GM21528 (cell line): ENCODE measurements at regions not wholly inside any gene's neighbourhood (a gene's known extent, or its start where the extent isn't known, plus 50 kb on each side); places are given as distances from the start of the nearest gene placed in this dataset.
"Not testable (repeated sequence)": the region's sequence is repeated elsewhere in the genome, so short reads cannot be mapped to it uniquely, and the experiment has no call there.

Source experiments
- ATAC-seq: cut with Tn5 transposase; IDR thresholded peaks from one replicate; pipeline ENCODE4 v1.9.1; 2021; ENCODE audit warnings: mild to moderate bottlenecking, moderate library complexity; ENCODE audit not compliant: unreplicated experiment, low FRiP score

DNA sequence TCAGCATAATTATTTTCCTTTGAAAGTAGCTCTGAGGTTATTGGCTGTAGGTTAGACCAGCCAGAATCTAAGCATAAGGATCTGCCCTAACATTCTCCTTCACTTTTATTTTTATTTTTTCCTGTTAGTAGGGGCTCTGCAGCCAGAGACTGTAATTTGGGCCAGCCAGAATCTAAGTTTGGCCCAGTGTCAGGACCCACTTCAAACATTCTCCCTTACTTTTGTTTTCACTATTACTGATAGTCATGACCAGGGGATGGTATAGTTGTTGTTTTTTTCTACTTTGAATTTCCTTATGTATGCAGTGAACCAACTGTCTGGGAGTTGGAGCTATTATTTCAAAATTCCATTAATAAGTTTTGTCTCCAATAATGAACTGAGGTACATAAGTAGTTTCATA, 121.0 kb upstream of the MBNL1 start:
- no peak for ATAC-seq

DNA sequence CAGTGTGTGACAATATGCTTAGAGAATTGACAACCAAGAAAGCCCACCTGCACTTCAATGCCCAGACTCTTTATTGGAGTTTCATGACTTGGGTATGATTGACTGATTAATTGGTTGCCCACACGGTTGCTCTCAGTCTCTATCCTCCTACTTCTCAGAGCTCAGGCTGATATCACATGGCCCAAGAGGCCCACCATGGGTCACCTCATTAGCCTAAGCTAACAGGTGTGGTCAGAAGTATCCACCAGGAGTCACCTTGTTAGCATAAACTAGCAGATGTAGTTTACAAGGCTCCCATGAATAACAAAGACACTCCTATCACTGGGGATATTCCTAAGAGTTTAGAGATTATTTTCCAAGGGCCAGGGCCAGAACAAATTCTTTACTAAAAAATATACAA, 120.2 kb upstream of the MBNL1 start:
- ATAC-seq, result no peak

DNA sequence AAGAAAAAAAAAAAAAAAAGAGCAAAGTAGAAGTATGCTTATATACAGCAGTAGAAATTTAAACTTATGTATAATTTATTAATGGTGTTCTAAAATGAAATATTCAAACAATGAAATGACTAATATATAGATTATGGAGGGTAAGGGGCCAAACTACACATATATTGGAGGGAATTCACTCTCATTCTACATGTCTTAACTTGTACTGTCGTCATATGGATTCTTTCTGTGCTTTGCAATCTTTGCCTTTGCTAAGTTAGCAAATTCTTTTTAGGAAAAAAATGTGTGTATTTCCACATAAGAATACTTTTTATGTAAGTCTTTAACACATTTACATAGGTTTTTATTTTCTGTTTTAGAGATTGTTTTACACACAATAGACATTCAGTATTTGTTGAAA, 118.9 kb upstream of the MBNL1 start:
- no peak for ATAC-seq

DNA sequence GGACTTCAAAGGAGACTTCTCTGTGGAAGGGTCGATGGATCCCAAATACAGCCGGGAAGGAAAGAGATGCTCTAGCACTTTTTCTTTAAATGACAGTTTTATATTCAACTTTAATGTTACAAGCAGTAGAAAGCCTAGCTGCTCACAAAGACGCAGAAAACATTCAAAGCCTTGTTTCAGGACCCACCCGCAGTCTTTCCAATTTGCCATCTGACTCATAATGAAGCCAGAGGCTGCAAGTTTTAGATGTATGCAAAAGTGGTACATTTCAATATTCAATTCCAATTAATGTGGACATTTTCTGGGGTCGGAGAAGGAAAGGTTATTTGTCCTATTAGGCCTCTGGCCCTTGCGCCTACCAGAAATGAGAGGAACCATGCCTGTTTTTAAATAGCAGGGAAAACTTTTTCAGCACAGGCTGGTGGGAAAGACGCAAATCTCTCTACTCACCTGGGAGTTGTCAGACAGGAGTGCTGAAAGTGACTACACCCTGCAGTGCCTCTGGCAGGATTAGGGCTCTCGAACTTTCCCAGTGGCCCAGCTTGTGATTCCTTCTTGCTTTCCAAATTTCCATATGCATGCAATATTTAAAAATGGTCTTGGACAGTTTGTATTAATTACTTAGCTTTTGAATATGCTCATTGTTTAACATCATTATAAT, 117.4 kb upstream of the MBNL1 start:
- no peak for ATAC-seq

DNA sequence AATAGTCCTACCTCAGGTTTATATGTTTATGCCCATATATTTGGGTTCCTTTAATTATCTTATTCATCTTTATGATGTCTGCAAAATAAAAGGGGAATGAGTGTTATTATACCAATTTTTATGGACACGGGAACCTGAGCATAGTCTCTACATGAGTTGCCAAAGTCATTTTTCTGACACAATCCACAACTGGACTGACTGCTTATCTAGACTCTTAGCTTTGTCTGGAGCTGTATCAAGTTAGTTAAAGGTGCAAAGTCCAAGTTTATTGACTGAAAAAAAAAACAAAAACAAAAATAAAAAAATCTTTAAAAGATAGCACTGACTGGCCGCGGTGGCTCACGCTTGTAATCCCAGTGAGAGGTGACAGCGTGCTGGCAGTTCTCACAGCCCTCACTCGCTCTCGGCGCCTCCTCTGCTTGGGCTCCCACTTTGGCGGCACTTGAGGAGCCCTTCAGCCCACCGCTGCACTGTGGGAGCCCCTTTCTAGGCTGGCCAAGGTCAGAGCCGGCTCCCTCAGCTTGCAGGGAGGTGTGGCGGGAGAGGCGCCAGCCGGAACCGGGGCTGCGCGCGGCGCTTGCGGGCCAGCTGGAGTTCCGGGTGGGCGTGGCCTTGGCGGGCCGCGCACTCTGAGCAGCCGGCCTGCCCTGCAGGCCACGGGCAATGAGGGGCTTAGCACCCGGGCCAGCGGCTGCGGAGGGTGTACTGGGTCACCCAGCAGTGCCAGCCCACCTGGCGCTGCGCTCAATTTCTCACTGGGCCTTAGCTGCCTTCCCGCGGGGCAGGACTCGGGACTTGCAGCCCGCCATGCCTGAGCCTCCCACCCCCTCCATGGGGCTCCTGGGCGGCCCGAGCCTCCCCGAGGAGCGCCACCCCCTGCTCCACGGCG, 116.6 kb upstream of the MBNL1 start:
- ATAC-seq, result not testable (repeated sequence)

DNA sequence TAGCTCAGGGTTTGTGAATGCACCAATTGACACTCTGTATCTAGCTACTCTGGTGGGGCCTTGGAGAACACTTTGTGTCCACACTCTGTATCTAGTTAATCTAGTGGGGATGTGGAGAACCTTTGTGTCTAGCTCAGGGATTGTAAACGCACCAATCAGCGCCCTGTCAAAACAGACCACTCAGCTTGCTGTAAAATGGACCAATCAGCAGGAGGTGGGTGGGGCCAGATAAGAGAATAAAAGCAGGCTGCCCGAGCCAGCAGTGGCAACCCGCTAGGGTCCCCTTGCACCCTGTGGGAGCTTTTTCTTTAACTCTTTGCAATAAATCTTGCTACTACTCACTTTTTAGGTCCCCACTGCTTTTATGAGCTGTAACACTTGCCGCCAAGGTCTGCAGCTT, 115.6 kb upstream of the MBNL1 start:
- not testable (repeated sequence) for ATAC-seq

DNA sequence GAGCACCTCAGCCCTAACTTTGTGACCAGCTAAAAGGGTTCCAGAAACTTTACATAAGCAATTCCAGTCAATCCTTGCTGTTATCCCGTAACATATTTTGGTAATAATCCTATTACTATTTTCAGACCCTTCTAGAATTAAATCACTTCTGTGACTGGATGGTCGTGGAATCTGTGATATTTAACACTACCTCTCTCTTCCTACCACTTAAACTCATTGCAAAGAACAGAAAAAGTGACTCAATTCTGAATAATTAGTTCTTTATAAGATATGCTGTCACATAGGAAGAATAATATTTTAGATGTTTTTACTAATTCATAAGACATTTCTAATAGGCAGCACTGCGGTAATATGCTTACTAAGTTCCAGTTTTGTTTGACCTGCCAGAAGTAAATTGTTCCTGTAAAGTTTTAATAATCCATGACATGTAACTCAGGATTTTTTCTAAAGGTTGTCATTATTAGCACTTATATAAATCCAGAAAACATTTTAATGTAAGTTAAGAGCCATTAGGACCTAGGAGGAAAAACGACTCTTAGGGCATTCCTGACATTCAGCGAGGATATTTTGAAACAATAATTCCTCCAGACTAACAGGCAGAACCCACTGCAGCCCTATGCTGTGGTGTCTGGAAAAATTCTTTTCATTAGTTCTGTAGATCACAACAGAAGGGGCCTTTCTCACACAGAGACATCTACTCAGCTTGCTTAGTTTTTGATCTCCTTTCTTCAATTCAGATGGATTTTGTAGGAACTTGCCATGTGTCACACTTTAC, 113.3 kb upstream of the MBNL1 start:
- ATAC-seq, result no peak

DNA sequence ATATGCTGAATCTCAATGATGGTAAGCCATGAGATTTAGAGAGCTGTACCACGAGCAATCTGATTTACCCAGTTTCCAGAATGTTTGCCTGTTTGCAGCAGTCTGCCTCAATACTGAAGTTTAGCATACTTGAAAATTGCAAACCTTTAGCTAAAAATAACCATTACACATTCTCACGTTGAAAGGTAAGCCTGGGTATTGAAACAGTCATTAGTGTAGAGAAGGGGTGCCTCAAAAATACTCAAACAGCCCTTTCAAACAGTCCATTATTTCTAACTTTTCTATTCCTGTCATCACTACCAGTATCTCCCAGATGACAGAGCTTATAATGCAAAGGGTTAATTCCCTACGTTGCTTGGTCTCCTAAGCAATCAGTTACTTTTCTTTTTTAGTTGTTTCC, 111.8 kb upstream of the MBNL1 start:
- ATAC-seq, result no peak

DNA sequence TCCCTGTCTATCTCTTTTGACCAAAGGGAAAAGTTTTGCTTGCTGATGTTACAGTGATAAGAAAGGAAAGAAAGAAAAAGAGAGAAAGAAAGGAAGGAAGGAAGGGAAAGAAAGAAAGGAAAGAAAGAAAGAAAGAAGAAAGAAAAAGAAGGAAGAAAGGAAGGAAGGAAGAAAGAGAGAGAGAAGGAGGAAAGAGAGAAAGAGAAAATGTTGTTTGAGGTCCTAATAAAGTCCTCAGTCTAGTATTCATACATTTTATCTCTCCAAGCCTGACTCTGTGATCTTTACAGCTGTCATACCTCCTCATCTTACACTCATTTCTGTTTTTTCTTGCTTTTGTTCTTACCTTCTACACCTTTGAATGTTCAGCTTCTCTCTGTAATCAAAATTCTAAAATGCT, 111.4 kb upstream of the MBNL1 start:
- ATAC-seq, result no peak

DNA sequence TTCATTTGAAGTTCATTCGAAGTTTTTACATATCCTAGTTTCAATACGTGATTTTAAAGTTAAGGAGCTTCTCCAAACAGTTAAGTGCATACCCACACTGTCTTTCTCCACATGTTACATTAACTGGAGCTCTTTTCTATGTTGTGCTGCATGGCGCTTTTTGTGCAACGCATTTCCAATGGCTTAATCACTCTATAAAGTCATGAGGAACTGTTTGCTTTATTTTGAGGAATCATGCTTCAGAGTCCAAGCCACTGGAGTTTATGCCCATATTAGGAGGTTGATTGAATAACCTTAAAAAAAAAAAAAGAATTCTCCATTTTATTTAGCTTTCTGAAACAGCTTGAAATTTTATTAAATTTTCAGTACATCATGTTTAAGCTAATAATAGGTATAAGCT, 109.4 kb upstream of the MBNL1 start:
- ATAC-seq, result no peak

DNA sequence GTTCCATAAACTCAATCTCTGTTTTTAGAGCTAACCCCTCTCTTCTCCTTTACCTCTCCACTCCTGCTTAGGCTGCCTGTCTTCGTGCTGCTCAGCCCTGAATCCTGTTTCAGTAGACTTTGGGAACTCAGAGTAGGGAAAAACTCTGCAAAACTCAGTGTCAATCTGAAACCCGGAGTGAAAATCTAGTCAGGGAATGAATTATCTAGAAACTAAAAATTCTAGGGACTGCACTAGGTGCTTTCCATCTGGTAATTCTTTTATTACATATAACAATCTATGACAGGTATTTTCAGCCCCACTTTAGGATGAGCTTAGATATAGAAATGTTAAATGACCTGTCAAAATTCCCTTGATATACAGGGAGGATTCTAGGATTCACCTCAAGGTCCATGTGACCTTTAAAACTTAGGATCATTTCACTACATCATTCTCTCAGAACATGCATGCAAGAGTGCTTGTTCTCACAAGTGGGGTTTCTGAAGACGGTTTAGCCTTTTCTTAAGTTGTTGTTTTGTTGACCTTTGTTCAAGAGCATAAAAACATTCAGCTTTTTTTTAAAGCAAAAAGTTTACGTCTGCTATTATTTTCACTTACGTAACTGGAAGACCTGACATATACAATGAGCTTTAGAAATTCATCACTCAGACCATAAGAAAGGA, 108.2 kb upstream of the MBNL1 start:
- no peak for ATAC-seq

DNA sequence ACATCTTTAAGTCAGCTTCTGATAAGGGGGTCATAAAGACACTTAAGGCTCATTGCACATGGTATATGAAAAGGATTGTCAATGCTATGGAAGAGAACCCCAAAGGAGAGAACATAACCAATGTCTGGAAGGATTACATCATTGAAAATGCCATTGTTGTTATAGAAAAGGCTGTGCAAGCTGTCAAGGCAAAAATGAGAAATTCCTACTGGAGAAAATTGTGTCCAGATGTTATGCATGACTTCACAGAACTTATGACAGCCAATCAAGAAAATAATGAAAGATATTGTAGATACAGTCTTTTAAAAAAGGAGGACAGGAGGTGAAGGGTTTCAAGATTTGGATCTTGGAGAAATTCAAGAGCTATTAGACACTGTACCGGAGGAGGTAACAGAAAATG, 96.3 kb upstream of the MBNL1 start:
- no peak for ATAC-seq

DNA sequence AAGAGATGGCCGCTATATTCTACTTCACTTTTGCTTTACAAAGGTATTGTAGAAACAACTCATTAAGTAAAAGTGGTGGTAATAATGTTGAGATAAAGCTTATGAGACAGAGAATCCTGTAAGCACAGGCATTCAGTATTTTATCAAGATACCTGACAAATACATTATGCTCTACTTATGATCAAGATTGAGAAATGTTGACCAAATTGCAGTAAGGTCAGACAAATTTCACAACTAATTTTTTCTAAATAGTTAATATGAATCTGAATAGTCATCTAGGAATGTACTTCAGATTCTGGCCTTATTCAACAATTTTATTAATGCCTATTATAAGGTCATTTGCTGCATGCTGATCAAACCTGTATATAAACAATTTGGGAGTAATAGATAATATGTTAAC, 95.1 kb upstream of the MBNL1 start:
- ATAC-seq, result no peak

DNA sequence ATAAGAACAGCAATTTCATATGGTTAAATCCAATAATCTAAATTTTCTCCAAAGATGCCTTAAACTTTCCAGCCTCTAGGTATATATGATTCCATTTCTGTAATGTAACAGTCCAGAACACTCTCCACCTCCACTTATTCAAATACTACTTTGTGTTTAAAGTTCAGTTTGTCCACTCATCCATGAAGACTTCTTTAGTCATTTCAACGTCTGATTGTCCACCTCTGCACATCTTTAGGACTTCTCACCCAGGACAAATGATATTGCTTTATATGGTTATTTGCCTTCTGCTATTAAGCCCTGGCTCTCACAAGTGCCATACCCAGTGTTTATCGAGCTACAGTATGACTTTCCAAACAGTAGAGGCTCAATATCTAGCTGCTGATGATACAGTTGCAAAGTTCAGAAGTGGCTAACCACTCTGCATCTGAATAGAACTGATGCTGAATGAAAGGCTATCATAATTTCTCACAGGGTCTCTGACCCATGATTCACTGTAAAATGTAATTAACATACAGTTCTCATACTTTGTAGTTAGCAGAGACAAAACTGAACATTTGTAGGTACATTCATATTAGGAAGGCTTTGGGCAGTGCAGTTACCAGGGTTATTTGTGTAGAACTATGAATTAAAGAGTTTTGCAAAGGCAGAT, 93.7 kb upstream of the MBNL1 start:
- ATAC-seq, result no peak

DNA sequence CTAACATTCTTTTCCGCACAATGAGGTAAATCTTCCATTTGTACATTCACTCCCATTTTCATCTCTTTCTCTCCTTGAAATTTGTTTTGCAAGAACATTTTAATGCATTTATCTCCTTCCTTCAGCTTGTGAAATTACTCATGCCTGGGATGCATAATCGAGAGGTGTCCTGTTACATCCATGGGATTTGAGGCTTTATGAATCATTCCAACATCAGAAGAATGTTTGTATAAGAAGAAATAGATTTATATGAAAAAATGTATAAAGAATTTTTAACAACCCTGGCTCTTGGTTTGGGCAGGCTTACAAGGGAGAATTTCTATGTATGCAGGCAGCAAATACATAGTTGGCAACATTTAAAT, 93.2 kb upstream of the MBNL1 start:
- ATAC-seq, result no peak

DNA sequence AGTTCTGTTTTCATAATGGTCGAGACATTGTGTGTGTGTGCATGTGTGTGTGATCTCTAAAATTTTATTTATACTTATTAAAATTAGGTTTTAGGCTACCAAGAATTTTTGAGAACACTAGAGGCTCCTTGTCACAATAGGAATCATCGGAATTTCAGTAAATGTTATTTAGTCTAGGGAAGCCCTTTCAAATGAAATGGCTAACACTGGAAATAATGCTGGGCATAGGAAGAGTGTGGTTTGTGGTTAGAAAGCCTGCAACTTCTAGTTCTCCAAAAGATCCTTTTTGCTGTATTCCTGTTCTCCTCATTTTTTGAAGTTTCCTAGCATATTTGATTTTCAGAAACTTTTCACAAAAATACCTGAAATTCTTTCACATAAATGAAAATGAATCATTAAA, 92.5 kb upstream of the MBNL1 start:
- no peak for ATAC-seq

DNA sequence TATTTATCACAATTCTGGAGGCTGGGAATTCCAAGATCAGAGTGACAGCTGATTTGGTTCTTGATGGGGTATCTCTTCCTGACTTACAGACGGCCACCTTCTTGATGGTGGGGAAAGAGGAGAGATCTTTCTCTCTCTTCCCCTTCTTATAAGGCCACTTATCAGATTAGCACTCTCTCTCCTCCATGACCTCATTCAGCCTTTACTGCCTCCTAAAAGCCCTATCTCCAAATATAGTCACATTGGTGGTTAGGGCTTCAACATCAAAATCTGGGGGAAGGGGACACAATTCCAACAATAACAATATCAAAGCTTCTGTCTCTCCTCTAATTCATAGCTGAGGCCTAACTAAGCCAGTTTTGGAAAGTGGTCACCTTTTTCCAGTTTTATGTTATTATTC, 91.7 kb upstream of the MBNL1 start:
- no peak for ATAC-seq

DNA sequence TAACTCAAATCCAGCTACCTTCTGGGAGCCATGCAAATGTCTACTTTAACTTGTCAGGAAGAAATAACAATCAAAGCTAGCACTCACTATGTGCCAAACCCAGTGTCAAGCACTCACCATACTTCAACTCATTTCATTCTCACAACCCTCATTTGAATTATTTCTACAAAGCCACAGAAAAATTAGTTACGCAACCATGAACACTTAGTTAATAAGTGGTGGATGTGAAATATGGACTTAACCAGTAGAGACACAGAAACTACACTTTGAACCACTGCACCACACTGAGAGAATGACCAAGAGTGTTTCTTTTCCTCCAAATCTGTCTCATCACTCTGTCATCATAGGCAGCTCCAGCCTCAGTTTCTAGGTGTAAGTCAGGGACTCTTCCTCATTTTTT, 91.0 kb upstream of the MBNL1 start:
- peak; percentile 94 for ATAC-seq

DNA sequence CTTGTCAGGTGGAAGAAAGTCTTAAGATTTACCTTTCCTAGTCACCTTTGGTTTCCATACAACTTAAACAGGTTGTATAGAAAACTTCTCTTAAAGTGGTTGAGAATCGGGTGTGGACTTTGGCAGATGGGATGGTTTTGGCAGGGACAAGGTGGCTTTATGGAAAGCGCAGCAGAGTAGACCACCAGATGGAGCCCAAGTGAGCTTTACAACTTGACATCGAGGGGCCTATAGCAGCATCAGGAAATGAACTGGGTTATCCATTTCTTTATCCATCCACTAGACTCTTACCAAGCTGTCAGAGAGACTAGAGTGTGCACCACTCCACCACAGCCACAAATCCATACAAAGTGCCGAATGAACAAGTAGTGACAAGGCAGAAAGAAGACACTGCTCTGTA, 85.3 kb upstream of the MBNL1 start:
- peak; percentile 64 for ATAC-seq

DNA sequence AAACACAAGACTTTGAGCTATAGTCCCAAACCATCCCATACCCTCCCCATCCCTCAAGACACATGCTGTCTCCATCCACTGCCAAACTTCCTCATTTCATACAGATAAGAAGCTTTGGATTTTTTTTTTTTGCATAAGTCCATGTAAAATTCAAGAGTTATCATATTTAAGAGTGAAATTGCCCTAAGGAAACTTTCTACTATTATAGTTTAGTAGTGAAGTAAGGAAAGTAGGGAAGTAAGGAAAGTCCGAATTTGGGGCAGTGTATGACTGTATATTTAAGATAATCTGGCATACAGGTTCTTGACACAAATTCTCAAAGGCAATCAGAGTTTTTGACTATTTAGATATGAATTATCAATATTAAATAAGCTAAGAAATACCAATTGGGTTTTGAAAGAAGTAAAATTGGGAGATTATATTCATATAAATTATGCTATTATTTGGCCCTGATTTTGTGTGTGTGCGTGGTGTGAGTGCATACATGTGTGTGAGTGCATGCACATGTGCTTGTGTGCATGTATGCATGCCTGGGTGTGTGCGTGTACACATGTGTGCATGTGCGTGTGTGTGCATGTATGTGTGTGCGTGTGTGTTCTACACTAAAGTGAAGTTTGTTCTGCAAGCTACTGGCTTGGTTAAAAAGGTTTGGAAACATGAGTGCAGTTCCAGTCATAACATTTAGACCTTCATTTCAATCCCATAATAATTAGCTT, 83.6 kb upstream of the MBNL1 start:
- no peak for ATAC-seq
